ENCODE measurements at regions not wholly inside any gene's neighbourhood (a gene's known extent, or its start where the extent isn't known, plus 50 kb on each side); places are given as distances from the start of the nearest gene placed in this dataset.

DNA sequence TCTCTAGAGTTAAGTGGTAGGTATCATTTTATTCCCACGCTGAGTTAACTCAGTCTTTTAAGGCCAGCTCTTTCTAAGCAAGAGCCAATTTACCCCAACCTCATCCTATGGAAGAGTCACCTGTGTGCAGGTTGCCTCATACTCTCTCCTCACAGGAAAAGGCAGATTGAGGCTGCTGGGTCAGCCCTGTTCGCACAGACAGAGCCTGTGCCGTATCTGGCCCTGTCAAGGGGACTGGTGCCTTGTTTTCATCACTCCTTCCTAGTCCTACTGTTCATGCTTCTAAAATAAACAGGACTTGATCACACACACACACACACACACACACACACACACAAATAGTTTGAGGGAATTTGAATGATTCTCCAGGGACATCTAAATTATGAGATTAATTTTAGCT is 285.0 kb downstream of the SLC6A15 start:
- Histone ChIP-seq H3K4me3 (replicated peaks in 1 of 3; ENCODE audit: low read depth in 2 of 3, low read length in 3 of 3) (no peak overlapping the region), H3K9me3 (replicated peaks in 1 of 2; ENCODE audit: control insufficient read depth in 1 of 2, insufficient read depth in 1 of 2, low read length in 2 of 2) (no peaks in the 10 kb centered on the region), H2AFZ (ENCODE audit: insufficient read depth, low read depth, low read length, poor library complexity, severe bottlenecking) (no peak overlapping the region), H3K4me1 (ENCODE audit: control insufficient read depth in 1 of 2, insufficient read depth in 2 of 2, low read length in 2 of 2) (no peaks in the 10 kb centered on the region), H3K4me2 (replicated peaks; ENCODE audit: extremely low read depth, low read length, poor library complexity, severe bottlenecking) (no peak overlapping the region), H3K9ac (ENCODE audit: insufficient read depth, low read length, poor library complexity, severe bottlenecking) (no peak overlapping the region), H3K27me3 (ENCODE audit: control insufficient read depth in 2 of 2, insufficient read depth in 2 of 2, low read length in 2 of 2) (no peaks in the 10 kb centered on the region), H4K20me1 (ENCODE audit: insufficient read depth, low read length) (no peaks in the 10 kb centered on the region), H3K27ac (ENCODE audit: low read depth in 1 of 2, low read length in 2 of 2) (no peak overlapping the region), H3K36me3 (replicated peaks in 1 of 2; ENCODE audit: control insufficient read depth in 1 of 2, insufficient read depth in 2 of 2, low read length in 2 of 2) (no peaks in the 10 kb centered on the region), H3K79me2 (ENCODE audit: insufficient read depth, low read length) (no peaks in the 10 kb centered on the region)
- intact Hi-C loops (cut with micrococcal nuclease), result no loop called here
- H3K27ac Mint-ChIP-seq, result no peak overlapping the region
- H3K27me3 Mint-ChIP-seq (ENCODE audit: low read depth in 3 of 3), result peaks cover 0 to 3% (median 1%) of the 10 kb centered on the region in 3 donors
- no peaks in the 10 kb centered on the region for H3K9me3 Mint-ChIP-seq
- no peak for DNase-seq
- TF ChIP-seq, protein P1, sequence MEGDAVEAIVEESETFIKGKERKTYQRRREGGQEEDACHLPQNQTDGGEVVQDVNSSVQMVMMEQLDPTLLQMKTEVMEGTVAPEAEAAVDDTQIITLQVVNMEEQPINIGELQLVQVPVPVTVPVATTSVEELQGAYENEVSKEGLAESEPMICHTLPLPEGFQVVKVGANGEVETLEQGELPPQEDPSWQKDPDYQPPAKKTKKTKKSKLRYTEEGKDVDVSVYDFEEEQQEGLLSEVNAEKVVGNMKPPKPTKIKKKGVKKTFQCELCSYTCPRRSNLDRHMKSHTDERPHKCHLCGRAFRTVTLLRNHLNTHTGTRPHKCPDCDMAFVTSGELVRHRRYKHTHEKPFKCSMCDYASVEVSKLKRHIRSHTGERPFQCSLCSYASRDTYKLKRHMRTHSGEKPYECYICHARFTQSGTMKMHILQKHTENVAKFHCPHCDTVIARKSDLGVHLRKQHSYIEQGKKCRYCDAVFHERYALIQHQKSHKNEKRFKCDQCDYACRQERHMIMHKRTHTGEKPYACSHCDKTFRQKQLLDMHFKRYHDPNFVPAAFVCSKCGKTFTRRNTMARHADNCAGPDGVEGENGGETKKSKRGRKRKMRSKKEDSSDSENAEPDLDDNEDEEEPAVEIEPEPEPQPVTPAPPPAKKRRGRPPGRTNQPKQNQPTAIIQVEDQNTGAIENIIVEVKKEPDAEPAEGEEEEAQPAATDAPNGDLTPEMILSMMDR (IDR thresholded peaks at IDR 0.05), result no peak
- no CpG with 5 or more reads among the region's 3 CpGs for WGBS (ENCODE audit: insufficient coverage)
- no peaks in the 10 kb centered on the region for H3K36me3 Mint-ChIP-seq
- no peak overlapping the region for H3K4me3 Mint-ChIP-seq
- no peaks in the 10 kb centered on the region for H3K4me1 Mint-ChIP-seq

DNA sequence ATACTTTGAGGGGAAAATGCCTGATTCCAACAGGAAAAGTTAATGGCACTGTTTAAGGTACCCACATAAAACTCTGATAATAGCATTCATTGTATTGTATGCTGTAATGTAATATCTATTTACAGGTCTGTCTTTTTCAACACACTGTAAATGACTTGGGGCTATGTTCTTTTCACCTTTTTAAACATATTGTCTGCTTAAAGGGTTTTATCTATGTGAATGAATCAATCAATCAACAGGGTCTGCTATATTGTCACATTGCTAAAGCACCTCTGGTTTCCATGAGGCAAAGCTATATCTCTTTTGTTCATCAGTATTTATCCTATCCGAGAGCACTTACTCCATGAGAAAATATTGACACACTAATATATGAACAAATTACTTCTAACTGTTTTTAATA is 288.0 kb downstream of the SLC6A15 start:
- no peaks in the 10 kb centered on the region for H3K36me3 Mint-ChIP-seq
- no peak overlapping the region for H3K27ac Mint-ChIP-seq
- WGBS (ENCODE audit: insufficient coverage), result no CpG with 5 or more reads among the region's 1 CpG

More for the DNA sequence above, 288.0 kb downstream of the SLC6A15 start:
- H3K4me1 ChIP-seq (ENCODE audit: control insufficient read depth in 1 of 2, insufficient read depth in 2 of 2, low read length in 2 of 2), result no peaks in the 10 kb centered on the region
- H3K4me3 Mint-ChIP-seq, result no peak overlapping the region
- no peak for DNase-seq
- intact Hi-C loops (cut with micrococcal nuclease), result no loop called here
- no peak overlapping the region for H2AFZ ChIP-seq (ENCODE audit: insufficient read depth, low read depth, low read length, poor library complexity, severe bottlenecking)
- no peaks in the 10 kb centered on the region for H4K20me1 ChIP-seq (ENCODE audit: insufficient read depth, low read length)
- no peaks in the 10 kb centered on the region for H3K9me3 ChIP-seq (replicated peaks in 1 of 2; ENCODE audit: control insufficient read depth in 1 of 2, insufficient read depth in 1 of 2, low read length in 2 of 2)
- H3K79me2 ChIP-seq (ENCODE audit: insufficient read depth, low read length), result no peaks in the 10 kb centered on the region
- no peaks in the 10 kb centered on the region for H3K27me3 ChIP-seq (ENCODE audit: control insufficient read depth in 2 of 2, insufficient read depth in 2 of 2, low read length in 2 of 2)
- H3K27me3 Mint-ChIP-seq (ENCODE audit: low read depth in 3 of 3), result peaks cover 0 to 3% (median 0%) of the 10 kb centered on the region in 3 donors
- no peaks in the 10 kb centered on the region for H3K4me1 Mint-ChIP-seq
- TF ChIP-seq, protein P1 (IDR thresholded peaks at IDR 0.05), result no peak
- no peak overlapping the region for H3K27ac ChIP-seq (ENCODE audit: low read depth in 1 of 2, low read length in 2 of 2)
- H3K4me3 ChIP-seq (replicated peaks in 1 of 3; ENCODE audit: low read depth in 2 of 3, low read length in 3 of 3), result no peak overlapping the region
- no peak overlapping the region for H3K4me2 ChIP-seq (replicated peaks; ENCODE audit: extremely low read depth, low read length, poor library complexity, severe bottlenecking)
- no peak overlapping the region for H3K9ac ChIP-seq (ENCODE audit: insufficient read depth, low read length, poor library complexity, severe bottlenecking)
- H3K36me3 ChIP-seq (replicated peaks in 1 of 2; ENCODE audit: control insufficient read depth in 1 of 2, insufficient read depth in 2 of 2, low read length in 2 of 2), result no peaks in the 10 kb centered on the region
- H3K9me3 Mint-ChIP-seq, result no peaks in the 10 kb centered on the region

Data from CD14-positive monocyte (primary cell).